ENCODE measurements at regions not wholly inside any gene's neighbourhood (a gene's known extent, or its start where the extent isn't known, plus 50 kb on each side); places are given as distances from the start of the nearest gene placed in this dataset.

DNA sequence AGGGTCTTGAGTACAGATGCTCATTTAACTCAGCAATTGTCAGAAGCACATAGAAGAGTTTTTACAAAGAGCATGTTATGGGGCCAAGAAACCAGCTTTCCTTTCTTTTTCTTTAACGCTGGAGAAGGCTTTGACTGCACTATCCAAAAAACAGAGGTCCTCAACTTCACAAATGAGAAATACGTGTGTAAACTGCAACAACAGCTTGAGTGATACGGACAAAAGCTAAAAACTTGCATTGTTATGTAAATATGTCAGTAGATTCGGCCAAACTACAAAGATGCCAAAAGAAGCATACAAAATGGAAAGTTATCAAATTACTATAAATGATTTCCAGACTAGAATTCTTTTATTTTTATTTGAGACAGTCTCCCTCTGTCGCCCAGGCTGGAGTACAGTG lies 62.4 kb upstream of the C10orf90 start:
- H3K4me1 ChIP-seq (ENCODE audit: control insufficient read depth, insufficient read depth, low read length), result no peaks in the 10 kb centered on the region
- CTCF ChIA-PET, result interaction anchor here (0.6 to 1.7 kb wide), 3 partner anchors 16 to 78 kb away, joined by 3 read pairs; no protein-coding TSS in a partner anchor
- no peak overlapping the region for H3K27ac ChIP-seq (ENCODE audit: extremely low read depth, low read depth, low read length)
- H3K4me3 ChIP-seq (ENCODE audit: low read depth, low read length), result no peak overlapping the region
- POLR2A ChIA-PET, result interaction anchor here (0.5 kb wide), 1 partner anchor 26 kb away, joined by 4 read pairs; no protein-coding TSS in a partner anchor
- no peaks in the 10 kb centered on the region for H3K36me3 ChIP-seq (ENCODE audit: control insufficient read depth in 2 of 2, insufficient read depth in 1 of 2, low read length in 2 of 2)
- TF ChIP-seq ZNF404 (tag by site-specific recombination; IDR thresholded peaks at IDR 0.05) (no peak), ZNF211 (tag by site-specific recombination; IDR thresholded peaks at IDR 0.05; ENCODE audit: low read depth) (no peak), ZNF843 (tag by site-specific recombination; IDR thresholded peaks at IDR 0.05) (no peak), ZNF16 (tag by site-specific recombination; IDR thresholded peaks at IDR 0.05; ENCODE audit: low read depth) (no peak), ZNF24 (tag by site-specific recombination; IDR thresholded peaks at IDR 0.05) (no peak), WT1 (tag by site-specific recombination; IDR thresholded peaks at IDR 0.05) (no peak), ZBTB7A (tag by site-specific recombination; IDR thresholded peaks at IDR 0.05; ENCODE audit: low read depth) (no peak), ZNF335 (tag by site-specific recombination; conservative IDR thresholded peaks at IDR 0.05) (no peak), ZNF223 (tag by site-specific recombination; IDR thresholded peaks at IDR 0.05) (no peak), MZF1 (tag by site-specific recombination; IDR thresholded peaks at IDR 0.05; ENCODE audit: borderline replicate concordance) (no peak), ZNF350 (tag by site-specific recombination; IDR thresholded peaks at IDR 0.05) (no peak), GLI2 (tag by site-specific recombination; IDR thresholded peaks at IDR 0.05; ENCODE audit: borderline replicate concordance, low read depth) (no peak), ZBTB20 (tag by site-specific recombination; IDR thresholded peaks at IDR 0.05) (no peak), ZNF324 (tag by site-specific recombination; IDR thresholded peaks at IDR 0.05) (no peak), ZNF48 (tag by site-specific recombination; IDR thresholded peaks at IDR 0.05) (no peak)
- TF ChIP-seq, protein P1, sequence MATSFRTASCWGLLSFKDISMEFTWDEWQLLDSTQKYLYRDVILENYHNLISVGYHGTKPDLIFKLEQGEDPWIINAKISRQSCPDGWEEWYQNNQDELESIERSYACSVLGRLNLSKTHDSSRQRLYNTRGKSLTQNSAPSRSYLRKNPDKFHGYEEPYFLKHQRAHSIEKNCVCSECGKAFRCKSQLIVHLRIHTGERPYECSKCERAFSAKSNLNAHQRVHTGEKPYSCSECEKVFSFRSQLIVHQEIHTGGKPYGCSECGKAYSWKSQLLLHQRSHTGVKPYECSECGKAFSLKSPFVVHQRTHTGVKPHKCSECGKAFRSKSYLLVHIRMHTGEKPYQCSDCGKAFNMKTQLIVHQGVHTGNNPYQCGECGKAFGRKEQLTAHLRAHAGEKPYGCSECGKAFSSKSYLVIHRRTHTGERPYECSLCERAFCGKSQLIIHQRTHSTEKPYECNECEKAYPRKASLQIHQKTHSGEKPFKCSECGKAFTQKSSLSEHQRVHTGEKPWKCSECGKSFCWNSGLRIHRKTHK (tag by site-specific recombination; IDR thresholded peaks at IDR 0.05), result no peak
- TF ChIP-seq, protein P2, sequence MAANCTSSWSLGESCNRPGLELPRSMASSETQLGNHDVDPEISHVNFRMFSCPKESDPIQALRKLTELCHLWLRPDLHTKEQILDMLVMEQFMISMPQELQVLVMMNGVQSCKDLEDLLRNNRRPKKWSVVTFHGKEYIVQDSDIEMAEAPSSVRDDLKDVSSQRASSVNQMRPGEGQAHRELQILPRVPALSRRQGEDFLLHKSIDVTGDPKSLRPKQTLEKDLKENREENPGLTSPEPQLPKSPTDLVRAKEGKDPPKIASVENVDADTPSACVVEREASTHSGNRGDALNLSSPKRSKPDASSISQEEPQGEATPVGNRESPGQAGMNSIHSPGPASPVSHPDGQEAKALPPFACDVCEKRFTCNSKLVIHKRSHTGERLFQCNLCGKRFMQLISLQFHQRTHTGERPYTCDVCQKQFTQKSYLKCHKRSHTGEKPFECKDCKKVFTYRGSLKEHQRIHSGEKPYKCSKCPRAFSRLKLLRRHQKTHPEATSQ (tag by site-specific recombination; IDR thresholded peaks at IDR 0.05), result no peak
- TF ChIP-seq, protein P3, sequence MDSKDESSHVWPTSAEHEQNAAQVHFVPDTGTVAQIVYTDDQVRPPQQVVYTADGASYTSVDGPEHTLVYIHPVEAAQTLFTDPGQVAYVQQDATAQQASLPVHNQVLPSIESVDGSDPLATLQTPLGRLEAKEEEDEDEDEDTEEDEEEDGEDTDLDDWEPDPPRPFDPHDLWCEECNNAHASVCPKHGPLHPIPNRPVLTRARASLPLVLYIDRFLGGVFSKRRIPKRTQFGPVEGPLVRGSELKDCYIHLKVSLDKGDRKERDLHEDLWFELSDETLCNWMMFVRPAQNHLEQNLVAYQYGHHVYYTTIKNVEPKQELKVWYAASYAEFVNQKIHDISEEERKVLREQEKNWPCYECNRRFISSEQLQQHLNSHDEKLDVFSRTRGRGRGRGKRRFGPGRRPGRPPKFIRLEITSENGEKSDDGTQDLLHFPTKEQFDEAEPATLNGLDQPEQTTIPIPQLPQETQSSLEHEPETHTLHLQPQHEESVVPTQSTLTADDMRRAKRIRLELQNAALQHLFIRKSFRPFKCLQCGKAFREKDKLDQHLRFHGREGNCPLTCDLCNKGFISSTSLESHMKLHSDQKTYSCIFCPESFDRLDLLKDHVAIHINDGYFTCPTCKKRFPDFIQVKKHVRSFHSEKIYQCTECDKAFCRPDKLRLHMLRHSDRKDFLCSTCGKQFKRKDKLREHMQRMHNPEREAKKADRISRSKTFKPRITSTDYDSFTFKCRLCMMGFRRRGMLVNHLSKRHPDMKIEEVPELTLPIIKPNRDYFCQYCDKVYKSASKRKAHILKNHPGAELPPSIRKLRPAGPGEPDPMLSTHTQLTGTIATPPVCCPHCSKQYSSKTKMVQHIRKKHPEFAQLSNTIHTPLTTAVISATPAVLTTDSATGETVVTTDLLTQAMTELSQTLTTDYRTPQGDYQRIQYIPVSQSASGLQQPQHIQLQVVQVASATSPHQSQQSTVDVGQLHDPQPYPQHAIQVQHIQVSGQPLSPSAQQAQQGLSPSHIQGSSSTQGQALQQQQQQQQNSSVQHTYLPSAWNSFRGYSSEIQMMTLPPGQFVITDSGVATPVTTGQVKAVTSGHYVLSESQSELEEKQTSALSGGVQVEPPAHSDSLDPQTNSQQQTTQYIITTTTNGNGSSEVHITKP (tag by site-specific recombination; IDR thresholded peaks at IDR 0.05), result no peak
- TF ChIP-seq, protein P4, sequence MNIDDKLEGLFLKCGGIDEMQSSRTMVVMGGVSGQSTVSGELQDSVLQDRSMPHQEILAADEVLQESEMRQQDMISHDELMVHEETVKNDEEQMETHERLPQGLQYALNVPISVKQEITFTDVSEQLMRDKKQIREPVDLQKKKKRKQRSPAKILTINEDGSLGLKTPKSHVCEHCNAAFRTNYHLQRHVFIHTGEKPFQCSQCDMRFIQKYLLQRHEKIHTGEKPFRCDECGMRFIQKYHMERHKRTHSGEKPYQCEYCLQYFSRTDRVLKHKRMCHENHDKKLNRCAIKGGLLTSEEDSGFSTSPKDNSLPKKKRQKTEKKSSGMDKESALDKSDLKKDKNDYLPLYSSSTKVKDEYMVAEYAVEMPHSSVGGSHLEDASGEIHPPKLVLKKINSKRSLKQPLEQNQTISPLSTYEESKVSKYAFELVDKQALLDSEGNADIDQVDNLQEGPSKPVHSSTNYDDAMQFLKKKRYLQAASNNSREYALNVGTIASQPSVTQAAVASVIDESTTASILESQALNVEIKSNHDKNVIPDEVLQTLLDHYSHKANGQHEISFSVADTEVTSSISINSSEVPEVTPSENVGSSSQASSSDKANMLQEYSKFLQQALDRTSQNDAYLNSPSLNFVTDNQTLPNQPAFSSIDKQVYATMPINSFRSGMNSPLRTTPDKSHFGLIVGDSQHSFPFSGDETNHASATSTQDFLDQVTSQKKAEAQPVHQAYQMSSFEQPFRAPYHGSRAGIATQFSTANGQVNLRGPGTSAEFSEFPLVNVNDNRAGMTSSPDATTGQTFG (tag by site-specific recombination; IDR thresholded peaks at IDR 0.05; ENCODE audit: borderline replicate concordance), result no peak
- no peaks in the 10 kb centered on the region for H3K9me3 ChIP-seq (ENCODE audit: control insufficient read depth, insufficient read depth, low read depth, low read length)
